22Rv1 (cell line): ENCODE measurements at regions not wholly inside any gene's neighbourhood (a gene's known extent, or its start where the extent isn't known, plus 50 kb on each side); places are given as distances from the start of the nearest gene placed in this dataset.

Experiments used
- H3K27ac ChIP-seq: fragments of 450-650 bp; 2 replicates; pipeline ENCODE4 v1.5.1; 2017
- CTCF ChIP-seq: fragments of 450-650 bp; IDR thresholded peaks from 2 replicates; pipeline ENCODE4 v1.5.1; 2017; ENCODE audit warnings: mild to moderate bottlenecking
- ZFX ChIP-seq: fragments of 450-650 bp; IDR thresholded peaks from 2 replicates; pipeline ENCODE4 v1.6.1; 2017; ENCODE audit warnings: antibody characterized with exemption, borderline replicate concordance

- no peak overlapping the region for H3K27ac ChIP-seq
- no peak for TF ChIP-seq ZFX
- TF ChIP-seq CTCF, result no peak
These were observed 366.5 kb downstream of the ALG10 start for GRCh38 chr12:34388636-34389377.

GRCh38 chr12:34389378-34390170 is 367.3 kb downstream of the ALG10 start:
- TF ChIP-seq CTCF, result no peak
- no peak for TF ChIP-seq ZFX
- H3K27ac ChIP-seq, result no peak overlapping the region

GRCh38 chr12:34390171-34390841 is 368.0 kb downstream of the ALG10 start:
- TF ChIP-seq ZFX, result no peak
- no peak for TF ChIP-seq CTCF

GRCh38 chr12:34390846-34391700 is 368.8 kb downstream of the ALG10 start:
- TF ChIP-seq ZFX (no peak), CTCF (no peak)
- no peak overlapping the region for H3K27ac ChIP-seq

More at GRCh38 chr12:34390171-34390841, 368.0 kb downstream of the ALG10 start:
- no peak overlapping the region for H3K27ac ChIP-seq

- H3K27ac ChIP-seq, result no peak overlapping the region
- TF ChIP-seq CTCF (no peak), ZFX (no peak)
These were observed 369.7 kb downstream of the ALG10 start for GRCh38 chr12:34391771-34392581.

GRCh38 chr12:34392741-34393085 is 370.4 kb downstream of the ALG10 start:
- TF ChIP-seq CTCF (no peak), ZFX (no peak)
- H3K27ac ChIP-seq, result no peak overlapping the region
